ENCODE measurements at regions not wholly inside any gene's neighbourhood (a gene's known extent, or its start where the extent isn't known, plus 50 kb on each side); places are given as distances from the start of the nearest gene placed in this dataset.
"Not testable (repeated sequence)": the region's sequence is repeated elsewhere in the genome, so short reads cannot be mapped to it uniquely, and the experiment has no call there.

- not testable (repeated sequence) for DNase-seq
These were observed 51.3 kb upstream of the RIOK2 start for GRCh38 chr5:97234380-97234779.

GRCh38 chr5:97242341-97242740 is 59.3 kb upstream of the RIOK2 start:
- no peak for DNase-seq

GRCh38 chr5:97243353-97243752 is 60.3 kb upstream of the RIOK2 start:
- DNase-seq = no peak

- no peak for DNase-seq
These were observed 62.3 kb upstream of the RIOK2 start for GRCh38 chr5:97245386-97245785.

- no peak for DNase-seq
These were observed 67.1 kb upstream of the RIOK2 start for GRCh38 chr5:97250113-97250512.

GRCh38 chr5:97266076-97266475 is 83.0 kb upstream of the RIOK2 start:
- no peak for DNase-seq

- peak in 29 of 58 donors; percentile 2 to 71 (median 13) for DNase-seq
These were observed 83.5 kb upstream of the RIOK2 start for GRCh38 chr5:97266576-97266975.

- peak in 3 of 58 donors; percentile 1 to 19 (median 3) for DNase-seq
These were observed 84.7 kb upstream of the RIOK2 start for GRCh38 chr5:97267767-97268166.

- no peak for DNase-seq
These were observed 93.5 kb upstream of the RIOK2 start for GRCh38 chr5:97276474-97277120.

GRCh38 chr5:97281257-97281656 is 98.2 kb upstream of the RIOK2 start:
- no peak for DNase-seq

GRCh38 chr5:97297063-97297703 is 114.1 kb upstream of the RIOK2 start:
- peak in 14 of 58 donors; percentile 1 to 14 (median 2) for DNase-seq

- no peak for DNase-seq
These were observed 114.7 kb upstream of the RIOK2 start for GRCh38 chr5:97297704-97298091.

- DNase-seq = not testable (repeated sequence)
These were observed 118.1 kb upstream of the RIOK2 start for GRCh38 chr5:97301181-97301580.

GRCh38 chr5:97338729-97339128 is 155.7 kb upstream of the RIOK2 start:
- DNase-seq = no peak

GRCh38 chr5:97355775-97356174 is 172.7 kb upstream of the RIOK2 start:
- no peak for DNase-seq

- no peak for DNase-seq
These were observed 180.5 kb upstream of the RIOK2 start for GRCh38 chr5:97363577-97363976.

GRCh38 chr5:97364731-97365130 is 181.7 kb upstream of the RIOK2 start:
- DNase-seq = no peak

- DNase-seq = no peak
These were observed 182.3 kb upstream of the RIOK2 start for GRCh38 chr5:97365163-97365845.

- no peak for DNase-seq
These were observed 182.9 kb upstream of the RIOK2 start for GRCh38 chr5:97365918-97366317.

GRCh38 chr5:97375959-97376358 is 192.9 kb upstream of the RIOK2 start:
- DNase-seq = no peak

- DNase-seq = no peak
These were observed 194.5 kb upstream of the RIOK2 start for GRCh38 chr5:97377582-97377981.

GRCh38 chr5:97383996-97384395 is 200.9 kb upstream of the RIOK2 start:
- no peak for DNase-seq

GRCh38 chr5:97388794-97389193 is 205.7 kb upstream of the RIOK2 start:
- no peak for DNase-seq
